GM18861 (cell line): ENCODE measurements at regions not wholly inside any gene's neighbourhood (a gene's known extent, or its start where the extent isn't known, plus 50 kb on each side); places are given as distances from the start of the nearest gene placed in this dataset.
"Not testable (repeated sequence)": the region's sequence is repeated elsewhere in the genome, so short reads cannot be mapped to it uniquely, and the experiment has no call there.

Experiments
- ATAC-seq: cut with Tn5 transposase; IDR thresholded peaks from one replicate; pipeline ENCODE4 v1.9.1; 2021; ENCODE audit not compliant: unreplicated experiment

GRCh38 chr4:103499094-103499493, 220.7 kb downstream of the TACR3 start:
- no peak for ATAC-seq

GRCh38 chr4:103498161-103499070, 221.4 kb downstream of the TACR3 start:
- ATAC-seq = peak; percentile 87

- peak; percentile 44 for ATAC-seq
Measured at GRCh38 chr4:103497692-103498091, 222.1 kb downstream of the TACR3 start.

- ATAC-seq = no peak
Measured at GRCh38 chr4:103496800-103497199, 223.0 kb downstream of the TACR3 start.

GRCh38 chr4:103493450-103494159, 226.2 kb downstream of the TACR3 start:
- ATAC-seq = no peak

GRCh38 chr4:103485296-103485695, 234.5 kb downstream of the TACR3 start:
- not testable (repeated sequence) for ATAC-seq

- no peak for ATAC-seq
Measured at GRCh38 chr4:103484521-103484920, 235.3 kb downstream of the TACR3 start.

- ATAC-seq = no peak
Measured at GRCh38 chr4:103482893-103483292, 236.9 kb downstream of the TACR3 start.

GRCh38 chr4:103482471-103482870, 237.3 kb downstream of the TACR3 start:
- ATAC-seq = no peak

- no peak for ATAC-seq
Measured at GRCh38 chr4:103478734-103479133, 241.1 kb downstream of the TACR3 start.

- ATAC-seq = no peak
Measured at GRCh38 chr4:103478210-103478609, 241.6 kb downstream of the TACR3 start.

- no peak for ATAC-seq
Measured at GRCh38 chr4:103457566-103457965, 259.4 kb upstream of the CENPE start.

- no peak for ATAC-seq
Measured at GRCh38 chr4:103451341-103451740, 253.2 kb upstream of the CENPE start.

GRCh38 chr4:103450693-103451092, 252.6 kb upstream of the CENPE start:
- ATAC-seq = no peak

GRCh38 chr4:103449296-103450023, 251.3 kb upstream of the CENPE start:
- no peak for ATAC-seq

GRCh38 chr4:103445377-103445776, 247.2 kb upstream of the CENPE start:
- ATAC-seq = no peak

- no peak for ATAC-seq
Measured at GRCh38 chr4:103443324-103443723, 245.2 kb upstream of the CENPE start.

GRCh38 chr4:103429283-103429682, 231.1 kb upstream of the CENPE start:
- peak; percentile 86 for ATAC-seq

- ATAC-seq = no peak
Measured at GRCh38 chr4:103425406-103425805, 227.3 kb upstream of the CENPE start.

GRCh38 chr4:103424853-103425252, 226.7 kb upstream of the CENPE start:
- ATAC-seq = no peak

- ATAC-seq = no peak
Measured at GRCh38 chr4:103423261-103423660, 225.1 kb upstream of the CENPE start.
